Uterus (tissue), 3 donors: ENCODE measurements at regions not wholly inside any gene's neighbourhood (a gene's known extent, or its start where the extent isn't known, plus 50 kb on each side); places are given as distances from the start of the nearest gene placed in this dataset.

ENCODE experiments used
- DNase-seq, 2 donors: peaks; one replicate each; pipeline ENCODE4 v3.0.0-alpha.2; 2019 to 2020
- H3K27ac ChIP-seq, 2 donors: fragments of 200-600 bp; sonication (generic); 1 replicate in 1 of 2; 2 replicates in 1 of 2; pipeline ENCODE4 v1.5.1; 2016 to 2018
- H3K27me3 ChIP-seq, 2 donors: fragments of 200-600 bp; sonication (generic); one replicate each; pipeline ENCODE4 v1.5.1; 2018 to 2019; ENCODE audit warnings: control low read depth in 1 of 2
- H3K36me3 ChIP-seq, 2 donors: fragments of 200-600 bp; sonication (generic); one replicate each; pipeline ENCODE4 v1.5.1; 2019; ENCODE audit warnings: control low read depth in 1 of 2
- H3K4me1 ChIP-seq, 2 donors: fragments of 200-600 bp; sonication (generic); one replicate each; pipeline ENCODE4 v1.5.1; 2018 to 2019; ENCODE audit warnings: control low read depth in 1 of 2
- H3K4me3 ChIP-seq, 2 donors: fragments of 200-600 bp; sonication (generic); 1 replicate in 1 of 2; 2 replicates in 1 of 2; pipeline ENCODE4 v1.5.1; 2018 to 2019; ENCODE audit warnings: mild to moderate bottlenecking in 1 of 2
- H3K9me3 ChIP-seq, 2 donors: fragments of 200-600 bp; sonication (generic); one replicate each; pipeline ENCODE4 v1.5.1; 2019; ENCODE audit warnings: control low read depth in 1 of 2
- CTCF ChIP-seq, 4 experiments: fragments of 200-600 bp in 2 of 4; fragments of 450-650 bp in 2 of 4; sonication (generic) in 2 of 4; IDR thresholded peaks; one replicate each; pipeline ENCODE4 v1.5.1; 2016 to 2019; ENCODE audit warnings: antibody characterized with exemption in 4 of 4, mild to moderate bottlenecking in 2 of 4, moderate library complexity in 1 of 4
- POLR2A ChIP-seq, 2 donors: fragments of 450-650 bp; IDR thresholded peaks; one replicate each; pipeline ENCODE4 v1.6.1; 2016; ENCODE audit warnings: antibody characterized with exemption in 2 of 2, mild to moderate bottlenecking in 1 of 2, moderate library complexity in 1 of 2
- intact Hi-C: fragments of 100-400 bp; cut with DNase I; formaldehyde crosslinking; loops from one replicate; pipeline ENCODE4 v1.15.1; 2023; ENCODE audit warnings: low total_unique reads
- donor health status: DM: yes; HTN: yes; CAD: no.

- intact Hi-C loops: no loop called here
- no peak for TF ChIP-seq CTCF (IDR thresholded peaks at IDR 0.05)
- no peak for TF ChIP-seq POLR2A (IDR thresholded peaks at IDR 0.05)
- DNase-seq: no peak
- Histone ChIP-seq H3K36me3 (no peaks in the 10 kb centered on the region), H3K4me3 (no peak overlapping the region), H3K27me3 (no peaks in the 10 kb centered on the region), H3K27ac (no peak overlapping the region), H3K4me1 (no peaks in the 10 kb centered on the region), H3K9me3 (no peaks in the 10 kb centered on the region)
Measured at GRCh38 chr4:164304861-164305260, 449.1 kb upstream of the SMIM31 start.

- Histone ChIP-seq H3K9me3 (no peaks in the 10 kb centered on the region), H3K4me1 (no peaks in the 10 kb centered on the region), H3K27ac (no peak overlapping the region), H3K36me3 (no peaks in the 10 kb centered on the region), H3K4me3 (no peak overlapping the region), H3K27me3 (no peaks in the 10 kb centered on the region)
- intact Hi-C loops: no loop called here
- TF ChIP-seq POLR2A (IDR thresholded peaks at IDR 0.05) (no peak), CTCF (IDR thresholded peaks at IDR 0.05) (no peak)
- no peak for DNase-seq
Measured at GRCh38 chr4:164307262-164307661, 446.7 kb upstream of the SMIM31 start.

GRCh38 chr4:164312671-164313070 is 441.3 kb upstream of the SMIM31 start:
- intact Hi-C loops: no loop called here
- no peak for DNase-seq

GRCh38 chr4:164313853-164314252 is 440.1 kb upstream of the SMIM31 start:
- TF ChIP-seq CTCF (IDR thresholded peaks at IDR 0.05): no peak
- TF ChIP-seq POLR2A (IDR thresholded peaks at IDR 0.05): no peak
- no peaks in the 10 kb centered on the region for H3K36me3 ChIP-seq
- no peak overlapping the region for H3K27ac ChIP-seq
- H3K9me3 ChIP-seq: no peaks in the 10 kb centered on the region
- no peaks in the 10 kb centered on the region for H3K4me1 ChIP-seq
- no peak overlapping the region for H3K4me3 ChIP-seq
- intact Hi-C loops: no loop called here
- DNase-seq: no peak
- H3K27me3 ChIP-seq: no peaks in the 10 kb centered on the region

More at GRCh38 chr4:164312671-164313070, 441.3 kb upstream of the SMIM31 start:
- Histone ChIP-seq H3K4me1 (no peaks in the 10 kb centered on the region), H3K9me3 (no peaks in the 10 kb centered on the region), H3K27ac (no peak overlapping the region), H3K27me3 (no peaks in the 10 kb centered on the region), H3K4me3 (no peak overlapping the region), H3K36me3 (no peaks in the 10 kb centered on the region)
- TF ChIP-seq CTCF (IDR thresholded peaks at IDR 0.05) (no peak), POLR2A (IDR thresholded peaks at IDR 0.05) (no peak)

- Histone ChIP-seq H3K27me3 (no peaks in the 10 kb centered on the region), H3K27ac (no peak overlapping the region), H3K36me3 (no peaks in the 10 kb centered on the region), H3K4me1 (no peaks in the 10 kb centered on the region), H3K9me3 (no peaks in the 10 kb centered on the region), H3K4me3 (no peak overlapping the region)
- intact Hi-C loops: no loop called here
- TF ChIP-seq CTCF (IDR thresholded peaks at IDR 0.05) (no peak), POLR2A (IDR thresholded peaks at IDR 0.05) (no peak)
- DNase-seq: no peak
Measured at GRCh38 chr4:164318350-164318749, 435.6 kb upstream of the SMIM31 start.
